Brain microvascular endothelial cell (primary cell): ENCODE measurements at regions not wholly inside any gene's neighbourhood (a gene's known extent, or its start where the extent isn't known, plus 50 kb on each side); places are given as distances from the start of the nearest gene placed in this dataset.

Experiments
- DNase-seq: peaks from one replicate; pipeline ENCODE4 v3.0.0-alpha.2; 2020
- H3K27ac ChIP-seq: fragments of 250-450 bp; sonication (Bioruptor Pico); 2 replicates; pipeline ENCODE4 v1.5.1; 2020; ENCODE audit warnings: mild to moderate bottlenecking, moderate library complexity
- H3K27me3 ChIP-seq: fragments of 250-450 bp; sonication (Bioruptor Pico); replicated peaks from 2 replicates; pipeline ENCODE4 v1.5.1; 2020; ENCODE audit warnings: mild to moderate bottlenecking
- H3K36me3 ChIP-seq: fragments of 250-450 bp; sonication (Bioruptor Pico); replicated peaks from 2 replicates; pipeline ENCODE4 v1.5.1; 2020; ENCODE audit warnings: mild to moderate bottlenecking
- H3K4me3 ChIP-seq: 2 replicates; pipeline ENCODE4 v1.5.1; 2011; ENCODE audit warnings: low read depth, mild to moderate bottlenecking, control low read depth, low read length, moderate library complexity
- CTCF ChIP-seq: IDR thresholded peaks from 2 replicates; pipeline ENCODE4 v1.5.1; 2011; ENCODE audit warnings: low read depth, mild to moderate bottlenecking, moderate library complexity, low read length, control low read depth, inconsistent platforms; ENCODE audit errors: missing control alignments
- in situ Hi-C: cut with HindIII; loops from 2 replicates; pipeline ENCODE4 v1.10.0; 2017; ENCODE audit warnings: low sequenced_read_pairs, low pct_ligation_motif_present

DNA sequence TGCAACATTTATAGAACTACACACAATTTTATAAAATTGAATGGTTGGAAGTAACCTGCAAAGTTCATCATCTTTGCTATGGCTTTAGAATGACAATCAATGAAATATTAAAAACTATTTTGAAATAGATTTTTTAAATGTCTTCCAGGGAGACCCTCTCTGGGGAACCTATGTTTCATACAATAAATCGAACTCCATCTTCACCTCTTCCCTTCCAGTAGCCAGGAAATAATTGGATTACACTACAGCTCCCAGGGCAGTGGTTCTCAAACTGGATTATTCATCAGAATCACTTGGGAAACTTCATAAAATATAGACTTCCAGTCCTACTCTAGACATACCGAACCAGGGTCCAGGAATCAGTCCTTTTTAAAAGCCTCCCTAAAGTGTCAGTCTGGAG lies 328.4 kb downstream of the DUSP6 start:
- Histone ChIP-seq H3K27me3 (no peaks in the 10 kb centered on the region), H3K27ac (no peak overlapping the region), H3K4me3 (no peak overlapping the region), H3K36me3 (no peaks in the 10 kb centered on the region)
- no peak for TF ChIP-seq CTCF
- no peak for DNase-seq
- in situ Hi-C loops, result no loop called here

DNA sequence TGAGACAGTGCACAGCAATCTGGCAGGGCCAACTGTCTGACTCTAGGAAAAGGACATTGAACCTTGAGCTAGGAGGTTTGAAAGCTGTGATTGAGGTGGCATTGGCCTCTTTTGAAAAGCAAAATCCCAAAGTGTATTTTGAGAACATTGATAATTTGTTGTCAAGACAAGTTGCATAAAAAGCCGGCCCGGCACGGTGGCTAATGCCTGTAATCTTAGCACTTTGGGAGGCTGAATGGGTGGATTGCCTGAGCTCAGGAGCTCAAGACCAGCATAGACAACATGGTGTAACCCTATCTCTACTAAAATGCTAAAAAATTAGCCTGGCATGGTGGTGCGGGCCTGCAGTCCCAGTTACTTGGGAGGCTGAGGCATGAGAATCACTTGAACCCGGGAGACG lies 331.6 kb downstream of the DUSP6 start:
- Histone ChIP-seq H3K36me3 (no peaks in the 10 kb centered on the region), H3K4me3 (no peak overlapping the region), H3K27me3 (no peaks in the 10 kb centered on the region), H3K27ac (no peak overlapping the region)
- no peak for DNase-seq
- in situ Hi-C loops, result no loop called here
- TF ChIP-seq CTCF, result no peak

DNA sequence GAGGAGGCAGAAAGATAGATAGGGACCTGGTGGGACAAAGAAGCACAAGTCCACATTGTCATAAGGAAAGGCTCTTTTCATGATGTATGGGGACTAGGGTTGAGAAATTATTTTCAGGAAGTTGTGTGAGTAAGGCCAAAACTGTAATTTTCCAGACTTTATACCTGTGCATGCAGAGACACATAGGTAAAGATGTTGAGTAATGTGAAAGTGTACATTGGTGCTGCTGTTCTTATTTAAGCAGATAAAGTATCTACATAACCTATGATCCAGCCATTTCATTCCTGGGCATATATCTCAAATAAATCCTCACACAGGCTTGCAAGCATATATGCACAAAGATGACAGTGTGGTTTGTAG lies 332.2 kb downstream of the DUSP6 start:
- Histone ChIP-seq H3K36me3 (no peaks in the 10 kb centered on the region), H3K27me3 (no peaks in the 10 kb centered on the region), H3K27ac (no peak overlapping the region), H3K4me3 (no peak overlapping the region)
- in situ Hi-C loops, result no loop called here
- DNase-seq, result no peak
- no peak for TF ChIP-seq CTCF

- Histone ChIP-seq H3K36me3 (no peaks in the 10 kb centered on the region), H3K27ac (no peak overlapping the region)
- in situ Hi-C loops, result no loop called here
Measured at GRCh38 chr12:89019439-89020120, 332.7 kb downstream of the DUSP6 start.

GRCh38 chr12:89016970-89017778 lies 335.1 kb downstream of the DUSP6 start:
- Histone ChIP-seq H3K4me3 (peak overlapping the region; percentile 49), H3K27ac (no peak overlapping the region), H3K27me3 (no peaks in the 10 kb centered on the region), H3K36me3 (no peaks in the 10 kb centered on the region)
- peak; percentile 65 for DNase-seq
- peak; percentile 77 for TF ChIP-seq CTCF
- in situ Hi-C loops, result no loop called here

More at GRCh38 chr12:89019439-89020120, 332.7 kb downstream of the DUSP6 start:
- DNase-seq, result peak; percentile 88
- Histone ChIP-seq H3K4me3 (peak overlapping the region; percentile 40), H3K27me3 (no peaks in the 10 kb centered on the region)
- TF ChIP-seq CTCF, result peak; percentile 93
